Type B pancreatic cell (in vitro differentiated cells): ENCODE measurements at regions not wholly inside any gene's neighbourhood (a gene's known extent, or its start where the extent isn't known, plus 50 kb on each side); places are given as distances from the start of the nearest gene placed in this dataset.

ENCODE experiments used
- DNase-seq: peaks from one replicate; pipeline ENCODE4 v3.0.0; 2021; ENCODE audit warnings: mixed read lengths; ENCODE audit not compliant: unreplicated experiment; ENCODE audit errors: extremely low spot score
- H3K27ac Mint-ChIP-seq: 2 replicates; pipeline ENCODE4 v1.8.0; 2021; ENCODE audit warnings: mild to moderate bottlenecking, mixed read lengths
- H3K27me3 Mint-ChIP-seq: 2 replicates; pipeline ENCODE4 v1.8.0; 2021; ENCODE audit warnings: mixed read lengths
- H3K36me3 Mint-ChIP-seq: 2 replicates; pipeline ENCODE4 v1.8.0; 2021; ENCODE audit warnings: mixed read lengths
- H3K4me1 Mint-ChIP-seq: one replicate; pipeline ENCODE4 v1.8.0; 2021; ENCODE audit warnings: mixed read lengths; ENCODE audit not compliant: unreplicated experiment
- H3K4me3 Mint-ChIP-seq: 2 replicates; pipeline ENCODE4 v1.8.0; 2021; ENCODE audit warnings: mild to moderate bottlenecking, mixed read lengths
- H3K9me3 Mint-ChIP-seq: 2 replicates; pipeline ENCODE4 v1.8.0; 2021; ENCODE audit warnings: mixed read lengths
- CTCF ChIP-seq: fragments of 200-600 bp; sonication (generic); conservative IDR thresholded peaks from 2 replicates; pipeline ENCODE4 v1.5.0; 2021; ENCODE audit warnings: antibody characterized with exemption, mild to moderate bottlenecking

- Mint-ChIP-seq H3K4me1 (no peaks in the 10 kb centered on the region), H3K9me3 (peaks cover 8% of the 10 kb centered on the region), H3K27ac (no peak overlapping the region), H3K27me3 (no peaks in the 10 kb centered on the region), H3K36me3 (no peaks in the 10 kb centered on the region), H3K4me3 (no peak overlapping the region)
- no peak for TF ChIP-seq CTCF
- DNase-seq = no peak
These were observed 516.1 kb upstream of the MAN1A1 start for GRCh38 chr6:119865466-119866350.

- no peak for DNase-seq
- Mint-ChIP-seq H3K9me3 (peaks cover 8% of the 10 kb centered on the region), H3K27ac (no peak overlapping the region), H3K36me3 (no peaks in the 10 kb centered on the region), H3K4me3 (no peak overlapping the region), H3K27me3 (no peaks in the 10 kb centered on the region), H3K4me1 (no peaks in the 10 kb centered on the region)
- no peak for TF ChIP-seq CTCF
These were observed 513.2 kb upstream of the MAN1A1 start for GRCh38 chr6:119862719-119863118.

GRCh38 chr6:119858901-119859300 lies 509.3 kb upstream of the MAN1A1 start:
- peaks cover 8% of the 10 kb centered on the region for H3K9me3 Mint-ChIP-seq
- no peaks in the 10 kb centered on the region for H3K4me1 Mint-ChIP-seq
- no peak overlapping the region for H3K27ac Mint-ChIP-seq
- DNase-seq = no peak
- no peak for TF ChIP-seq CTCF
- H3K27me3 Mint-ChIP-seq = no peaks in the 10 kb centered on the region
- no peak overlapping the region for H3K4me3 Mint-ChIP-seq
- no peaks in the 10 kb centered on the region for H3K36me3 Mint-ChIP-seq

GRCh38 chr6:119856136-119856535 lies 506.6 kb upstream of the MAN1A1 start:
- Mint-ChIP-seq H3K4me3 (no peak overlapping the region), H3K27me3 (peaks cover 3% of the 10 kb centered on the region), H3K27ac (no peak overlapping the region), H3K4me1 (no peaks in the 10 kb centered on the region), H3K9me3 (no peaks in the 10 kb centered on the region), H3K36me3 (no peaks in the 10 kb centered on the region)
- no peak for TF ChIP-seq CTCF
- no peak for DNase-seq

- Mint-ChIP-seq H3K9me3 (no peaks in the 10 kb centered on the region), H3K27me3 (peaks cover 3% of the 10 kb centered on the region), H3K4me3 (no peak overlapping the region), H3K4me1 (no peaks in the 10 kb centered on the region), H3K27ac (no peak overlapping the region), H3K36me3 (no peaks in the 10 kb centered on the region)
- no peak for TF ChIP-seq CTCF
- no peak for DNase-seq
These were observed 499.1 kb upstream of the MAN1A1 start for GRCh38 chr6:119848696-119849095.
